HG02642 (cell line): ENCODE measurements at regions not wholly inside any gene's neighbourhood (a gene's known extent, or its start where the extent isn't known, plus 50 kb on each side); places are given as distances from the start of the nearest gene placed in this dataset.

Experiments
- ATAC-seq: cut with Tn5 transposase; IDR thresholded peaks from one replicate; pipeline ENCODE4 v1.9.1; 2021; ENCODE audit warnings: mild to moderate bottlenecking; ENCODE audit not compliant: unreplicated experiment, poor library complexity

DNA sequence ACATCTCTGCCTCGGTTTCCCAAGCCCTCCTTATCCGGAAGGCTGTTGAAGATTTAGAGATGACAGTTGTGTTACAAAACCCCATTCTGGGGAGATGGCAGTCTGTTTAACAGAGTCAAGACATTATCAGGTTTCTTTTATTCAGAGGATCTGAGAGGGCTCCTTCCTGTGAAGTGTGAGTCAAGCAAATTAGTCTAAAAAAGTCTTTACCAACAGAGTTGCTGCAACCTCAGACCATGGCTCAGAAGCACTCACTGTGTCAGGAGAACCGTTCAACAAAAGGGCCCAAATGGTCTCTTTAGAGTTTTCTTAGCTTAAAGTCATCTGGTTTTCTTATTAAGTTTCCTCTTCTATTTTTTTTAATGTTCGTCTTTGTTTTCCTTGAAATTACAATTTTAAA is 717.8 kb downstream of the EPM2A start:
- no peak for ATAC-seq

- no peak for ATAC-seq
These were observed 717.3 kb downstream of the EPM2A start for GRCh38 chr6:145018027-145018426.

DNA sequence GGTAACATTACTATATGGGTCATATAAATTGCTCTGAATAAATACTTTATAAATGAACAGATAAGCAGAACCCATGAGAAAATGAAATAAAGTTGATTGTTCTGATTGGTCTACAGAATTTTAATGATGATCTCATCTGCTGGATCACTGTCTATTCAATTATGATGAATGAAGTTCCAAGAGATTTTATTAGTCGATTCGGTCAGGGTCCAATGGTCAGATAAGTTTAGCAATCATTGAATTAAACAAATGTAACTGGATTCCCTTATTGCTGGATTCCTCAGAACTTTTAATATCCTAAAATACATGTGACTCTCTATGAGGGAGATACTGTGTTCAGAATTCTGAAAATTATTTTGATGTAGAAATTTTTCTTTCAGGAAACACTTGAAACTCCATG is 715.2 kb downstream of the EPM2A start:
- ATAC-seq = no peak

- ATAC-seq = no peak
These were observed 714.8 kb downstream of the EPM2A start for GRCh38 chr6:145020543-145020942.

GRCh38 chr6:145022199-145022796 is 713.0 kb downstream of the EPM2A start:
- no peak for ATAC-seq

DNA sequence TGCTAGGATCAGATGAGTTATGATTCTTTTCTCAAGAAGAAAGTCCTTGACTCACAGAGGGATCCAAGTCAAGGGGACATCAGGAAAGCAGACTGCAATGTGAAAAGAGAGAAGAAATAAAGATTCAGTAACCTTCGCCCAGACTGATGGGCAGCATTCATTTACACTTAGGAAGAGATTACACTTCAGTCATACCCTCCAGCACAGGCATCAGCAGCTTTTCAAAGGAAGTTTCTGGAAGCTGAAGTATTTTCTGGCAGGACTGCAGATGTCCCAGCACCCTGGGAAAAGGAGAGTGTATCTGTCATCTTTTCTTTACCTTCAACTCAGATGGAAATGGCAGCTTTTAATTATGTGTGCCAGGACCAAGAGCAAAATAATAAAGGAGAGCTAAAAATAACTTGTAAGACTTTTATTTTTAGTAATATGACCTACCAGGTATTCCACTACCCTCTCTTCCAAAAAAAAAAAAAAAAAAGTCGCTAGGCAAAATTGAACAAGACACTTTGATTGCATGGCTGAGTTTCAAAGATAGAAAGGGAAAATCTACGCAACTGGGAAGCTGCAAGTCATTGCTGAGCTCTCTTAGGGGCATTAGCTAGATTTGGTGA is 712.1 kb downstream of the EPM2A start:
- ATAC-seq = no peak

DNA sequence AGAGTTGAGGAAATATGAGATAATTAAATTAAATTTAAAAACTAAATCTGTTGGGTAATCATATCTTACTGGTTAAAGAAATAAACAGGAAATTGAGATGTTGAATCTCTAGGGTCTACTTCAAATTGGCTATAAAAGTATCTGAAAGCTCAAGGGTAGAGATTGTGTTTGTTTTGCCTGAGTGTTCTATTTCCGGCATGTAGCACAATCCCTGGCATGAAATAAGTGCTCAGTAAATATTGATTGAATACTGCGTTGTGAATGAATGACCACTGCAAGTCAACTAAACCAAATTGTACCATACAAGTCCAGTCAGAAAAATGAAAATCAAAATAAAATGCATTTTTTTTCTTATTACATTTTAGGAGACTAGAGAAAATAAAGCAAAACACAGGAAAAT is 709.8 kb downstream of the EPM2A start:
- no peak for ATAC-seq

DNA sequence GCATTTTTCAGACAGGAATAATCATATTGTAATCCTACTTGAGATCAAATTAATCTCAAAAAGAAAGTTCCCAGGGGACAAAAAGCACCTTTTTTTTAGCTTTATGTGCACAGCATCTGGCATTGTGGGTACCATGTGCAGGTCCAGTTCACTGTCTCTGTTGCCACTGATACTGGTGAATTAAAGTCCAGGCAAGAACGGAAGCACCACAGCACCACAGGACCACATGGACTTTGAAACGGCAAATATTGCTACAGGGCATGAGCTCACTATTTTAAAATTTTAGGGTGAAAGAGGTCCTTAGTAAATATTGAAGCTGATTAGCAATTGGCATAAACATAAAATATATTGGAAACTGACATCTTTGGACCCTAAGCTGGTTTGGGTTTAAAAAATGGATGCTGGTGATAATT is 709.0 kb downstream of the EPM2A start:
- no peak for ATAC-seq

DNA sequence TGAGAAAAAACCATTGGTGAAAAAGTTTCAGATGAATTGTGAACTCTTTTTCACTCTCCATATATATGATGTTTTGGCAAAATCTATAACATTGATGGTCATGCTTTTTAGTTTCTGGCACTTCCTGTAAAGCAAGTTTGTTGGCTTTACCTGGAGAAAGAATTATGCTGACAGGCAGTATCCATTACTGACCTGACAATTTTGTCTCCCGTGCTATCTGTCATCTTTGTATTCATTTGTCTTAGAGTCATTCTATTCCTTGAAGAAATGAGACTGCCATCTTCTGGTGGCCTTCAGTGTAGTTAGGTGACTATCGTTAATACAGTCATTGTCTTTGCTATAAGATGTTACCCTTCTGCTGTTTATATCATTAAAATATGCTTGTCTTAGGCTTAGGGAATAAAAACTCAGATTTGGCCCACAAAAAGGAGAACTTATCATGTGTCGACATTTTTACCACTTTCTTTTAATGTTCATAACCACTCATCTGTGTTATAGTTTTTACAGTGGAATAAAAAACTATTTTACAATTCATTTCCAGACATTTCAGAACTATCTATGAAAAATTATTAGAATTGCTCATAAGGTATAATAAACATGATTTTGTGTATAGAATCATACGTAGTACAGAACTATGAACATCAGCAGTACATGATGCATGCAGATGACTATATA is 707.0 kb downstream of the EPM2A start:
- ATAC-seq = peak; percentile 65

DNA sequence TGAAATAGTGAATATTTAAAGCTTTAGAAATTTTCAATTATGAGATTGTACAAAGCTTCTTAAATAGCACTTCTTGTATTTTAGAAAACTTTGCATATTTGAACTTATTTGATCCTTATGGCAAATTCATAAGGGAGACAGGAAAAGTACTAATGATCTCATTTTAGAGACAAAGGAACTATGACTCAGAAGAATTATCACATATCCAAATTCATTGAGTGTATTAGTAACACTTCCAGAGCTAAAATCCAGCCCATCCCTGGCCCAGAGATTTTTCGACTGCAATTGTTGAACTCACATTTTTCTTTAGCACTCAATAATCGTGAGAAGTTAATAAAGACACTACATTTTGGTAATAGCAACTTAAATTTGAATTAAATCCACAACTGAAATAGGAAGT is 704.3 kb downstream of the EPM2A start:
- ATAC-seq = no peak

GRCh38 chr6:145031962-145032361 is 703.4 kb downstream of the EPM2A start:
- ATAC-seq = no peak

DNA sequence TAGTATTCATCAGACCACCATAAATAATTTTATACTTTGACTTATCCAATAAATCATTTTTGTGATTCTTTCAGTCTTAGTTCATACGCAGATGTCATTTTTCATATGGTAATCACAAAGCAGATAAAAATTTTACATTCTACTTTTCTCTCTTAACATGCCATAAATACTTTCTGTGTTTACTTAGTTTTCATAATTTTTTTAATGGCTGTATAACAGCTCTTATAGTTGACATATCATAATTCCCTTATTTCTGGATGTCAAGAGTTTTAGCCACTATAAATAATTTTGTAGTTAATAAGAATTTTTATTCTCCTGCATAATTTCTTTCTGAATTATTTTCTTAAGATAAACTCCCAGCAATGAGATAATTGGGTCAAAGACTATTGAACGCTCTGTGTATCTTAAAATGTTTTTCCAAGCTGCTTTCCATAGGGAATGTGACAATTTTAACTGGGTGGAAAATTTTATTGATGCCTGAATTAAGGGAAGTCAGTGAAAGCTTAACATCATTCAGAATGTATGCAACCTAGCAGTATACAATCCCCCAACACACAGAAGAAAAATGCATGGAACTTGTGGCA is 702.7 kb downstream of the EPM2A start:
- ATAC-seq = no peak

DNA sequence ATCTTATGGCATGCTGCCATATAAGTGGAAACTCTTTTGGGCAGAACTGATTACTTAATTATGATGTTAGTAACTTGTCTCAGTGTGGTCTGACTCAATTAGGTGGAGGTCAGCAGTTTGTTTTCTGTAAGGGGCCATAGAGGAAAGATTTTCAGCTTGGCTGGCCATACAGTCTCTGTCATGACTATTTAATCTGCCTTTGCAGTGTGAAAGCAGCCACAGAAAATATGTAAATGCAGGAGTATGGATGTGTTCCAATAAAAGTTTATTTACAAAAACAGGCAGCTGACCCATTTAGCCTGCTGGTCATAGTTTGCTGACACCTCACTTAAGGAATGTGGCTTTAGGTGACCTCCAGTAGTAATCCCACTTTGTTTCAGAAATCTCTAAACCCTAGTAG is 700.7 kb downstream of the EPM2A start:
- ATAC-seq = no peak

- ATAC-seq = no peak
These were observed 699.1 kb downstream of the EPM2A start for GRCh38 chr6:145036236-145036635.

GRCh38 chr6:145036848-145037567 is 698.3 kb downstream of the EPM2A start:
- no peak for ATAC-seq

GRCh38 chr6:145042559-145042958 is 692.8 kb downstream of the EPM2A start:
- no peak for ATAC-seq

GRCh38 chr6:145043926-145044500 is 691.3 kb downstream of the EPM2A start:
- ATAC-seq = no peak

GRCh38 chr6:145044641-145045246 is 690.6 kb downstream of the EPM2A start:
- no peak for ATAC-seq

DNA sequence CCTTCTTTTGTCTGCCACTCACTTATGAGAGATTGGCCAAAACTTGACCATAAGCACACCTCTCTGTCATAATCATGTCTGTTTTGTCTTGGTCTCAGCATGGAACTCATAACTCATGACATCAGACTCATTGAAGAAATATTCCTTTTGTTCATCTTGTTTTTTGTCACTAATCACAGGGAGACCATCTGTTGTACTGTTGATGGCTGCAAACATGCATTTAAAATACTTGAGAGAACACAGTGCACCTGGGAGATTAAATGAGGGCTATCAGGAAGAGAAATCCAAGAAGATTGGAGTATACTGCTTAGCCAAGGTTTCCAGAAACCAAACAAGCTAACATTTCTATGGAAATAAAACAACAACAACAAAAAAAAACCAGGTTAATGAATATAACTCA is 689.7 kb downstream of the EPM2A start:
- ATAC-seq = no peak

GRCh38 chr6:145047891-145048290 is 687.4 kb downstream of the EPM2A start:
- no peak for ATAC-seq
